Breast epithelium (tissue), 3 donors: ENCODE measurements at regions not wholly inside any gene's neighbourhood (a gene's known extent, or its start where the extent isn't known, plus 50 kb on each side); places are given as distances from the start of the nearest gene placed in this dataset.

ENCODE experiments used
- CTCF ChIP-seq, 3 donors: fragments of 450-650 bp; IDR thresholded peaks; one replicate each; pipeline ENCODE4 v1.5.1; 2016 to 2017; ENCODE audit warnings: antibody characterized with exemption in 3 of 3, mild to moderate bottlenecking in 3 of 3, moderate library complexity in 3 of 3
- POLR2A ChIP-seq: fragments of 450-650 bp; IDR thresholded peaks from one replicate; pipeline ENCODE4 v1.6.1; 2016; ENCODE audit warnings: antibody characterized with exemption, mild to moderate bottlenecking, moderate library complexity
- POLR2AphosphoS5 ChIP-seq, 3 donors: sonication (generic); formaldehyde crosslinking; IDR thresholded peaks; one replicate each; pipeline ENCODE4 v1.6.1; 2017; ENCODE audit warnings: antibody characterized with exemption in 3 of 3

GRCh38 chr15:91795235-91795634, 58.3 kb upstream of the SLCO3A1 start:
- no peak for TF ChIP-seq CTCF (IDR thresholded peaks at IDR 0.05)
- TF ChIP-seq POLR2A: no peak
- TF ChIP-seq POLR2AphosphoS5 (IDR thresholded peaks at IDR 0.05): no peak
